ENCODE measurements at regions not wholly inside any gene's neighbourhood (a gene's known extent, or its start where the extent isn't known, plus 50 kb on each side); places are given as distances from the start of the nearest gene placed in this dataset.
"Not testable (repeated sequence)": the region's sequence is repeated elsewhere in the genome, so short reads cannot be mapped to it uniquely, and the experiment has no call there.

DNA sequence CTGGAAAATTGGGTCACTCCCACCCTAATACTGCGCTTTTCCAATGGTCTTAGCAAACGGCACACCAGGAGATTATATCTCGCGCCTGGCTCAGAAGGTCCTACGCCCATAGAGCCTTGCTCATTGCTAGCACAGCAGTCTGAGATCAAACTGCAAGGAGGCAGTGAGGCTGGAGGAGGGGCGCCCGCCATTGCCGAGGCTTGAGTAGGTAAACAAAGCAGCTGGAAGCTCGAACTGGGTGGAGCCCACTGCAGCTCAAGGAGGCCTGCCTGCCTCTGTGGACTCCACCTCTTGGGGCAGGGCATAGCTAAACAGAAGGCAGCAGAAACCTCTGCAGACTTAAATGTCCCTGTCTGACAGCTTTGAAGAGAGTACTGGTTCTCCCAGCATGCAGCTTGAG lies 362.6 kb upstream of the GOT2 start:
- not testable (repeated sequence) for DNase-seq (ENCODE audit: low read depth)

DNA sequence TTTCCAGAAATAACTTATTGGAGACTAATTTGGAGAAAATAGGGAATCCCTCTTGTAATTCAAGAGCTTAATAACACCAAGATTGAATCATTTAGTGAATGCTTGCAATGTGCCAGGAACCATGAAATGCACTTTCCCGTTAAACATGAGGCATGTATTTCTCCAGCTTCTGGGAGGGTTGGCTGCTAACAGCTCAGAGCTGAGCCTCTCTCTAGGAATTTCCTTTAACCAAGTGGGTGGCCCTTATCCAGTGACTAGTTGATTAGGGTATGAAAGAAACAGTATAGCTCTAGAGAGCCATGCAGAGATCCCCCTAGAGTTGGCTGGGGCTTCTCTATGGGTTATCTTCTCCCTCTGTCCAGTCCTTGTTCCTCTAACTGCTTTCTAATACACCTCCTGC lies 356.4 kb upstream of the GOT2 start:
- DNase-seq (ENCODE audit: low read depth) = no peak

- no peak for DNase-seq (ENCODE audit: low read depth)
Observed at GRCh38 chr16:59088431-59088830, 354.3 kb upstream of the GOT2 start.

DNA sequence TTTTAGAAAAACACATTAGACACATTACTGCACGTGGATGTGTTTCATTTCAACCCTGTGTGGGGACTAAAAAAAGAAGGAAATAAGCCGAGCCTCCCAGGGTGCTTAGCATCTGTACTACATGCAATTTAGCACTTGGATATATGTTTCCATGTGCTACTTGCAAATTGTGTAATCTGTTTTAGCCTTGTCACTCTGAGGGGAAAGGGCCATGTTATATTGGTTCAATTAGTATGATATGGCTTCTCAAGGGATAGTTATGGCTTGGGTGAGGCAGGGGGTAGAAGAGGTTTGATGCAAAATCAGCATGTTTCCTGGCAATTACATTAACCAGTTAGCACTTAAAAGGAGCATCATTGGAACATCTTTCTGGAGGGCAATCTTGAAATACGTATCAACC lies 353.5 kb upstream of the GOT2 start:
- DNase-seq (ENCODE audit: low read depth) = no peak

DNA sequence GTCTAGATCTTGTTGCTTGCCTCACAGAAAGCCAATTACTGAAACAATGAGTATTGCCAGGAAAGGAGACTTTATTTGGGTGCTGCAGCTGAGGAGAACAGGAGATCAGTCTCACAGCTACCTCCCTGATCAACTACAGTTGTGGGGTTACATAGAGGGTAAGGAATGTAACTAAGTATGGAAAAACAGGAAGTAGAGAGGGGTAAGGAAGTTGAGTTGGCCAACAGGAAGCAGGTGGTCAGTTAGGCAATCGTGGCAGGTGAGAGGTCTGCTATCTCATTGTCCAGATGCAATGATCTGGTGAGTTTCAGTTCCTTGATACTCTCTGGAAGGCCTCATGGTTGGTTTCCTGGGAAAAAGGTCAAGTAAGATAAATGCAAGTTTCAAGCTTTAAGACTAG lies 333.1 kb upstream of the GOT2 start:
- no peak for DNase-seq (ENCODE audit: low read depth)

GRCh38 chr16:59060207-59060606 lies 326.1 kb upstream of the GOT2 start:
- peak; percentile 73 for DNase-seq (ENCODE audit: low read depth)

- peak; percentile 17 for DNase-seq (ENCODE audit: low read depth)
Observed at GRCh38 chr16:59058250-59058649, 324.1 kb upstream of the GOT2 start.

- DNase-seq (ENCODE audit: low read depth) = no peak
Observed at GRCh38 chr16:59053911-59054310, 319.8 kb upstream of the GOT2 start.

DNA sequence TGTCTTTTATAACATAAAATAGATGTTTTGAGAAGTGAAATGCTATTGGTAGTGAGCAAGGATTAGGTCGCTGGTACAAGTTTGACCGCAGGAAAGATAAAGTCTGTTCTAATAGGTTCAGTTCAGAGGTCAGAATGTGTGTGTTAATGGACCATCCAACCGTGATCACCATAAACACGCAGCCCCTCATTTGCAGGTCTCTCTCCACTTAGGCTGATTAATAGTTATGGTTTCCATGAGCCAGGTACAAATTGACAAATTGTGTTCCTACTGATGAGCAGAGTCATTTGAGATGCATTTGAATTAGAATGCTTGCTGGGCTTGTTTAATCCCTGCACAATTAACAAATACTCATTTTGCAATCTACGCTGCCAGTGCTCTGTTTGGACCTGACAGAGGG lies 318.1 kb upstream of the GOT2 start:
- DNase-seq (ENCODE audit: low read depth) = no peak

GRCh38 chr16:59048876-59049275 lies 314.8 kb upstream of the GOT2 start:
- no peak for DNase-seq (ENCODE audit: low read depth)

DNA sequence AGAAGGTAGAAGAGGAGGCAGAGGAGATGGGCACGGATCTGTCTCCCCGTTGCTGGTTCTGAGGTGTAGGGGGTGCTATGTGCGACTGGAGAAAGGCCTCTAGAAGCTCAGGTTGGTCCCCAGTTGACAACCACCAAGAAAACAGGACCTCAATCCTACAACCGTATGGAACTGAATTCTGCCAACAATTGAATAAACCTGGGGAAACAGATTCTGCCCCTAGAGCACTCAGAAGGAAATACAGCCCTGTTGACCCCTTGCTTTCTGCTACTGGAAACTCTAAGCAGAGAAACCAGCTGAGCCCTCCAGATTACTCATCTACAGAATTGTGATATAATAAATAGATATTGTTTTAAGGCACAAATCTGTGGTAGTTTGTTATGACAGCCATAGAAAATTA lies 313.0 kb upstream of the GOT2 start:
- peak; percentile 15 for DNase-seq (ENCODE audit: low read depth)

DNA sequence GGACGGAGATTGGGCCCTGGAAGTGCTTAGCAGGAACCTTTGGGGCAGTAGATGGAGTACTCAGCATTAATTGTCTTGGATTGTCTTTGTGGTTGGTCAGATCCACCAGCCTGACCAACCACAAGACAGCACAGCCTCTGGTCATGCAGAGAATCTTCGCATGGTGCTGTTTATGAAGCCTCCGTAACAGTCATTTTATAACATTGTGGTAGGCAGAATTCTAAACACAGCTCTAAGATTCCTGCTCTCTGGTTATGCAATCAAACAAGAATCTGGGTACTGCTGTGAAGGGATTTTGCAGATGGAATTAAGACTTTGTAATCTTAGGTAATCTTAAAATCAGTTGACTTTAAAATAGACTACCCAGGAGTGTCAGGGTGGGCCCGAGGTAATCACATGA lies 312.2 kb upstream of the GOT2 start:
- peak; percentile 44 for DNase-seq (ENCODE audit: low read depth)

DNA sequence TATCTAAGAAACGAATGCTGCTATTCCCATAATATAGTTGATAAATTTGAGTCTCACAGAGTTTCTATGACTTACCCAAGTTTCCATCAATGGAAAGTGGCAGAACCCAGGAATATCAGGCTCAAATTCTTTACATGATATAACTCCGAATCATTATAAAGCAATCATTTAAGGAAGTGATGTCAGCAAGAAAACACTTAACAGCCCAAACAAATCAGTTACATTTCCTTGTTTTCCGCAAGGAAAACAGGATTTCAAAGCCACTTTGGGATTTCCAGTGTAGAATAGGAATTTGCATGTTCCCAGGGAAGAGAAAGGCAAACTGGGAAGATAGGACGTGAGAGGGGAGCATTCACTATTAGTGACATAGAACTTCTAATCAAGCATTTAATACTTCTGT lies 311.4 kb upstream of the GOT2 start:
- DNase-seq (ENCODE audit: low read depth) = peak; percentile 13

DNA sequence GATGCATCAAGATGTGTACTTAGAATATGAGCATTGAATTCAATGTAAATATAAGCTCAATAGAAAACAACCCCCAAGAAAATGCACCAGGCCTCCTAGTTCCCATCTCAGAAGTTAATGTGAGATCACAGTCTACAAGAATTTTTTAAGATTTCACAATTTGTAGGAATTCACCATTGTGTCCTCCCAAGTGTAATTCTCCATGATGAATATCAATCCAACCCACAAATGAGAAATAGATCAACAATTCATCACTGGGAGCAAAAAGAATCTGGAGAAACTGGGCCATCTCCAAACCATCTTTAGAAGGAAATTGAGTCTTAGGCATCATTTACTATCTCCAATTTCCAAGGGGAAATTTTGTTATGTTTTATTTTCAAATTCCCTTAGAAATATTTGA lies 310.5 kb upstream of the GOT2 start:
- no peak for DNase-seq (ENCODE audit: low read depth)

DNA sequence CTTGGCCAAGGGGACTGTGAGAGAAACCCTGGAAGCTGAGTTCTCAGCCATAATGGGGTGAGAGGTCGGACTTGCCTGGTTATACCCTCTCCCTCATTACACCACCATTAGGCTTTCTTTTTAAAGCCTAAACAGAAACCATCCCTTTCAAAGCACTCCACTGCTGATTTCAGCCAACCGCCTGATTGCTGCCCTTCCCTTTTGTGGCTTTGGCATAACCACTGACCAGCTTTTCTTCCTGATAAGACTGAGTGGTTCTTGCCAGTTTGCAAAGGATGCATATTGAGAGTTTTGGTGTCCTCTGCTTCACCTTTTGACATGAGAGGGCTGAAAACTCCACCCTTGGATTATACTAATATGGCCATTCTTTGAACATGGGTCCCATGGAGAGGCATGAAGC lies 308.2 kb upstream of the GOT2 start:
- no peak for DNase-seq (ENCODE audit: low read depth)

- DNase-seq (ENCODE audit: low read depth) = no peak
Observed at GRCh38 chr16:59039066-59039720, 305.1 kb upstream of the GOT2 start.

DNA sequence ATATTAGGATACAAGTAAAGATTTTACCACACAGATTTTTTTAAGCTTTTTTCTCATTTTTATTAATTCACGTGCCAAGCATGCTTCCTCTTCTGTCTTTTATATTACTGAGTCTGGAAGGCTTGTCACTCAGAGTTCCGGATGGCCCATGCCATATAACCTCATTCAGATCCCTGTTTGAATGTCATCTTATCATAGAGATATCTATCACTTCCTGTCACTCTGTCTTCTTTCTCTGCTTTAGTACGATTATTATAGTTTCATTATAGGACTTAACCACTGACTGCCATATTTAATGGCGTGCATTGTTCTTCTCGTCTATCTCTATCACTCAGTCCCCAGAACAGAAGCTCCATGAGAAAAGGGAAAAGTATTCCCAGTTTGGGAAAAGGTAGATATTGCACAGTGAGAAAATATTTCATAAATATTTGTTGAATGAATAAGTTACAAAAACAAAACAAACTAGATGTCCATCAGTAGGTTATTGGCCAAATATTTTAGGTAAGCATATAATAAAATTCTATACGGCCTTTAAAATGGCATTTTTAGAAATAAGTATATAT lies 296.9 kb upstream of the GOT2 start:
- no peak for DNase-seq (ENCODE audit: low read depth)

- peak; percentile 58 for DNase-seq (ENCODE audit: low read depth)
Observed at GRCh38 chr16:59021751-59022150, 287.6 kb upstream of the GOT2 start.

- DNase-seq (ENCODE audit: low read depth) = no peak
Observed at GRCh38 chr16:59013930-59014329, 279.8 kb upstream of the GOT2 start.

DNA sequence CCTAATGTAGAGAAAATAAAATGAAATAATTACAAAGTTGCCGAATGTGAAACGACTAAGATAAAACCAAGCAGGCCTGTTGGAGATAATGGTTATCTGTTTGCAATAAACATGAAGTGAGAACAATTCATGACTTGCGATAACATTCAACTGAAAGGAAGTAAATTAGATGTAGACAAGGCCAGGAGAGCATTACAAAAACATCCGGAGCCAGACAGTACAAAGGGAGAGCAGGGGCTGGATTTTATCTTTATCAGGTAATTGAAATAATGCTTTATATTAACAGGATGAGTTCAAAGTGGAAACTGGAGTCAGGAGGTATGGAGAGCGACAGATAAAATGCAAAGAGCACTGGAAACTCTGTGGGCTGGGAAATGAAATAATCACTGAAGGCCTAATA lies 265.6 kb upstream of the GOT2 start:
- DNase-seq (ENCODE audit: low read depth) = no peak

DNA sequence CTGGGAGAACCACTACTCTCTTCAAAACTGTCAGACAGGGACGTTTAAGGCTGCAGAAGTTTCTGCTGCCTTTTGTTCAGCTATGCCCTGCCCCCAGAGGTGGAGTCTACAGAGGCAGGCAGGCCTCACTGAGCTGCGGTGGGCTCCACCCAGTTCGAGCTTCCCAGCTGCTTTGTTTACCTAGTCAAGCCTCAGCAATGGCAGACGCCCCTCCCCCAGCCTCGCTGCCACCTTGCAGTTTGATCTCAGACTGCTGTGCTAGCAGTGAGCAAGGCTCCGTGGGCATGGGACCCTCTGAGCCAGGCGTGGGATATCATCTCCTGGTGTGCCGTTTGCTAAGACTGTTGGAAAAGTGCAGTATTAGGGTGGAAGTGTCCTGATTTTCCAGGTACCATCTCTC lies 258.6 kb upstream of the GOT2 start:
- not testable (repeated sequence) for DNase-seq (ENCODE audit: low read depth)

GRCh38 chr16:58983181-58983965 lies 249.3 kb upstream of the GOT2 start:
- not testable (repeated sequence) for DNase-seq (ENCODE audit: low read depth)

- peak; percentile 2 for DNase-seq (ENCODE audit: low read depth)
Observed at GRCh38 chr16:58970775-58971174, 236.7 kb upstream of the GOT2 start.

- DNase-seq (ENCODE audit: low read depth) = no peak
Observed at GRCh38 chr16:58963479-58963878, 229.4 kb upstream of the GOT2 start.
